Type B pancreatic cell (in vitro differentiated cells): ENCODE measurements at regions not wholly inside any gene's neighbourhood (a gene's known extent, or its start where the extent isn't known, plus 50 kb on each side); places are given as distances from the start of the nearest gene placed in this dataset.
"Not testable (repeated sequence)": the region's sequence is repeated elsewhere in the genome, so short reads cannot be mapped to it uniquely, and the experiment has no call there.

ENCODE experiments used
- DNase-seq: peaks from one replicate; pipeline ENCODE4 v3.0.0; 2021; ENCODE audit warnings: mixed read lengths; ENCODE audit not compliant: unreplicated experiment; ENCODE audit errors: extremely low spot score
- H3K27ac Mint-ChIP-seq: 2 replicates; pipeline ENCODE4 v1.8.0; 2021; ENCODE audit warnings: mild to moderate bottlenecking, mixed read lengths
- H3K27me3 Mint-ChIP-seq: 2 replicates; pipeline ENCODE4 v1.8.0; 2021; ENCODE audit warnings: mixed read lengths
- H3K36me3 Mint-ChIP-seq: 2 replicates; pipeline ENCODE4 v1.8.0; 2021; ENCODE audit warnings: mixed read lengths
- H3K4me1 Mint-ChIP-seq: one replicate; pipeline ENCODE4 v1.8.0; 2021; ENCODE audit warnings: mixed read lengths; ENCODE audit not compliant: unreplicated experiment
- H3K4me3 Mint-ChIP-seq: 2 replicates; pipeline ENCODE4 v1.8.0; 2021; ENCODE audit warnings: mild to moderate bottlenecking, mixed read lengths
- H3K9me3 Mint-ChIP-seq: 2 replicates; pipeline ENCODE4 v1.8.0; 2021; ENCODE audit warnings: mixed read lengths
- CTCF ChIP-seq: fragments of 200-600 bp; sonication (generic); conservative IDR thresholded peaks from 2 replicates; pipeline ENCODE4 v1.5.0; 2021; ENCODE audit warnings: antibody characterized with exemption, mild to moderate bottlenecking

- TF ChIP-seq CTCF: no peak
- no peaks in the 10 kb centered on the region for H3K36me3 Mint-ChIP-seq
- H3K9me3 Mint-ChIP-seq: no peaks in the 10 kb centered on the region
- no peak overlapping the region for H3K27ac Mint-ChIP-seq
- H3K4me3 Mint-ChIP-seq: no peak overlapping the region
- H3K27me3 Mint-ChIP-seq: no peaks in the 10 kb centered on the region
- peak; percentile 18 for DNase-seq
- no peaks in the 10 kb centered on the region for H3K4me1 Mint-ChIP-seq
Measured at GRCh38 chrX:150262456-150262855, 100.7 kb upstream of the MAMLD1 start.

DNA sequence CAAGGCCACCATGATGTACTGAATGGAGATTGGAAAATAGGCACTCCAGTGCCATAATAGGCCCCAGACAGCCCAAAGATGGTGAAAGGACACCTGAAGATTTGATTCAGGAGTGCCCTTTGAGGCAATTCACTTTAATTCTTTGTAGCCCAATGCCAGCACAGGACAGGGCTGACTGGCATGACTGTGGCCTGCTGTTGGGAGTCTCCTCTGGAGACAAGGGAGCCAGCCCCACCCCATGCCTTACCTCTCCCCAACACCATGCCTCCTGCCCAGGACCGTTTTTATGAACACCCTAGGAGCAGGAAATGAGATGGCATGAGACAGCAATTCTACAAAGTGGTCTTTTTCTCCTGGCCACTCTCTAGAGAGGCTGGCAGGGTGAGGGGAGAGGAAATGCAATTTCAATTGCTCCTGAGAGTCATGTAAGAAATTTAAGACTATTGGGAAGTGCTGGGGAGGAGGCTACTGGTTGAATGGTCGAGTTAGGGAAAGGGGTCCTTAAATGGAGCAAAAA lies 94.2 kb upstream of the MAMLD1 start:
- Mint-ChIP-seq H3K9me3 (peaks cover 5% of the 10 kb centered on the region), H3K27ac (no peak overlapping the region), H3K36me3 (no peaks in the 10 kb centered on the region), H3K27me3 (no peaks in the 10 kb centered on the region), H3K4me3 (no peak overlapping the region), H3K4me1 (peaks cover 4% of the 10 kb centered on the region)
- no peak for TF ChIP-seq CTCF
- no peak for DNase-seq

GRCh38 chrX:150269605-150270254 lies 93.4 kb upstream of the MAMLD1 start:
- Mint-ChIP-seq H3K27ac (no peak overlapping the region), H3K4me3 (peak overlapping the region; percentile 39), H3K9me3 (peaks cover 5% of the 10 kb centered on the region), H3K27me3 (no peaks in the 10 kb centered on the region), H3K36me3 (no peaks in the 10 kb centered on the region), H3K4me1 (peaks cover 4% of the 10 kb centered on the region)
- no peak for TF ChIP-seq CTCF
- no peak for DNase-seq

DNA sequence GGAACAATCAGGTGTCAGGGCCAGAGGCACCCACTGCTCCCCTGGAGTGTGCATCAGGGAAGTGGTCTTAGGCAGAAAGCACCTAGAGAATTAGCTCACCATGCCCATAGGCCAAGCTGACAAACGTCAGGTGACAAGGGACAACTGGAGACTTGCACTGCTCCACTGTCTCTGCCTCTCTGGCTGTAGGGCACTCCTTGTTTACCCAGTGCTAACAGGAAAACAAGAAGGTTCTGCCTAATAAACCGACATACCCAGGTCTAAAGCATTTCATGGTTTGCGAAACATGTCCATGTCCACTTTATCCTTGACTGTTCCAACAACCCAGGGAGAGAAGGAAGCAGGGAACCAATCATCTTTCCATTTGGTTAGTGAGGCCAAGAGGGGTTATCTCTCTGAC lies 92.5 kb upstream of the MAMLD1 start:
- peaks cover 5% of the 10 kb centered on the region for H3K9me3 Mint-ChIP-seq
- peaks cover 4% of the 10 kb centered on the region for H3K4me1 Mint-ChIP-seq
- DNase-seq: no peak
- no peaks in the 10 kb centered on the region for H3K27me3 Mint-ChIP-seq
- no peak overlapping the region for H3K4me3 Mint-ChIP-seq
- H3K36me3 Mint-ChIP-seq: no peaks in the 10 kb centered on the region
- TF ChIP-seq CTCF: no peak
- H3K27ac Mint-ChIP-seq: no peak overlapping the region

DNA sequence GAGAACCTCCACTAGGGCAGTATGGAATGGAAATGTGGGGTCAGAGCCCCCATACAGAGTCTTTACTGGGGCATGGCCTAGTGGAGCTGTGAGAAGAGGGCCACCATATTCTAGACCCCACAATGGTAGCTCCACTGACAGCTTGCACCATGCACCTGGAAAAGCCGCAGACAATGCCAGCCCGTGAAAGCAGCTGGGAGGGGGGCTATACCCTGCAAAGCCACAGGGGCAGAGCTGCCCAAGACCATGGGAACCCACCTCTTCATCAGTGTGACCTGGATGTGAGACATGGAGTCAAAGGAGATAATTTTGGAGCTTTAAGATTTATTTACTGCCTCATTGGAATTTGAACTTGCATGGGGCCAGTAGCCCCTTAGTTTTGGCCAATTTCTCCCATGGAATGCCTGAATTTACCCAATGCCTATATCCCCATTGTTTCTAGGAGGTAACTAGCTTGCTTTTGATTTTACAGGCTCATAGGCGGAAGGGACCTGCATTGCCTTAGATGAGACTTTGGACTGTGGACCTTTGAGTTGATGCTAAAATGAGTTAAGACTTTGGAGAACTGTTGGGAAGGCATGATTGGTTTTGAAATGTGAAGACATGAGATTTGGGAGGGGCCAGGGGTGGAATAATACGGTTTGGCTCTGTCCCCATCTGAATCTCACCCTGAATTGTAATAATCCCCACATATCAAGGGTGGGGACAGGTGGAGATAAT lies 89.4 kb upstream of the MAMLD1 start:
- not testable (repeated sequence) for H3K27ac Mint-ChIP-seq, H3K4me3 Mint-ChIP-seq, H3K27me3 Mint-ChIP-seq, H3K9me3 Mint-ChIP-seq, H3K36me3 Mint-ChIP-seq, DNase-seq, H3K4me1 Mint-ChIP-seq

- no peak for DNase-seq
- Mint-ChIP-seq H3K9me3 (no peaks in the 10 kb centered on the region), H3K4me1 (no peaks in the 10 kb centered on the region), H3K36me3 (no peaks in the 10 kb centered on the region), H3K27ac (no peak overlapping the region), H3K27me3 (no peaks in the 10 kb centered on the region), H3K4me3 (no peak overlapping the region)
- TF ChIP-seq CTCF: no peak
Measured at GRCh38 chrX:150282953-150283352, 80.2 kb upstream of the MAMLD1 start.
